GM18498 (cell line): ENCODE measurements at regions not wholly inside any gene's neighbourhood (a gene's known extent, or its start where the extent isn't known, plus 50 kb on each side); places are given as distances from the start of the nearest gene placed in this dataset.

Source experiments
- ATAC-seq: cut with Tn5 transposase; IDR thresholded peaks from one replicate; pipeline ENCODE4 v1.9.1; 2021; ENCODE audit warnings: mild to moderate bottlenecking, moderate library complexity; ENCODE audit not compliant: unreplicated experiment

- no peak for ATAC-seq
Measured at GRCh38 chr14:66389481-66389880, 96.7 kb upstream of the CCDC196 start.

- ATAC-seq: no peak
Measured at GRCh38 chr14:66395300-66395699, 90.9 kb upstream of the CCDC196 start.

- no peak for ATAC-seq
Measured at GRCh38 chr14:66396164-66396563, 90.0 kb upstream of the CCDC196 start.

GRCh38 chr14:66398437-66398836, 87.7 kb upstream of the CCDC196 start:
- no peak for ATAC-seq

- no peak for ATAC-seq
Measured at GRCh38 chr14:66401449-66402095, 84.6 kb upstream of the CCDC196 start.

- peak; percentile 63 for ATAC-seq
Measured at GRCh38 chr14:66403183-66403582, 83.0 kb upstream of the CCDC196 start.

- ATAC-seq: no peak
Measured at GRCh38 chr14:66404051-66404545, 82.1 kb upstream of the CCDC196 start.

GRCh38 chr14:66405158-66405557, 81.0 kb upstream of the CCDC196 start:
- ATAC-seq: no peak

GRCh38 chr14:66413901-66414300, 72.3 kb upstream of the CCDC196 start:
- ATAC-seq: no peak

- ATAC-seq: no peak
Measured at GRCh38 chr14:66414511-66414910, 71.7 kb upstream of the CCDC196 start.

- no peak for ATAC-seq
Measured at GRCh38 chr14:66420251-66421006, 65.7 kb upstream of the CCDC196 start.

- ATAC-seq: no peak
Measured at GRCh38 chr14:66421990-66422946, 63.9 kb upstream of the CCDC196 start.

GRCh38 chr14:66425402-66425801, 60.8 kb upstream of the CCDC196 start:
- ATAC-seq: no peak

- no peak for ATAC-seq
Measured at GRCh38 chr14:66426451-66426850, 59.7 kb upstream of the CCDC196 start.

- no peak for ATAC-seq
Measured at GRCh38 chr14:66432334-66432733, 53.8 kb upstream of the CCDC196 start.

- no peak for ATAC-seq
Measured at GRCh38 chr14:66434464-66434863, 51.7 kb upstream of the CCDC196 start.

GRCh38 chr14:66435683-66436082, 50.5 kb upstream of the CCDC196 start:
- no peak for ATAC-seq
